SK-N-SH treated with all-trans-retinoic acid at 6 μM for 48 hours (cell line): ENCODE measurements at regions not wholly inside any gene's neighbourhood (a gene's known extent, or its start where the extent isn't known, plus 50 kb on each side); places are given as distances from the start of the nearest gene placed in this dataset.

Experiments used
- ARNTL ChIP-seq: fragments of 450-650 bp; formaldehyde crosslinking; IDR thresholded peaks from 2 replicates; pipeline ENCODE4 v1.5.0; 2020; ENCODE audit warnings: low read depth, mild to moderate bottlenecking, moderate library complexity, borderline replicate concordance
- ISL1 ChIP-seq: fragments of 250-450 bp; sonication (Bioruptor Pico); IDR thresholded peaks from 2 replicates; pipeline ENCODE4 v2.1.2; 2022; ENCODE audit warnings: mild to moderate bottlenecking, moderate library complexity
- OSR1 ChIP-seq: fragments of 250-450 bp; sonication (Bioruptor Pico); IDR thresholded peaks from 2 replicates; pipeline ENCODE4 v1.8.0; 2022; ENCODE audit warnings: moderate library complexity, mild to moderate bottlenecking, inconsistent platforms
- PPARA ChIP-seq: fragments of 250-450 bp; sonication (Bioruptor Pico); IDR thresholded peaks from 2 replicates; pipeline ENCODE4 v1.5.0; 2020; ENCODE audit warnings: mild to moderate bottlenecking, borderline replicate concordance
- RARB ChIP-seq: fragments of 250-450 bp; sonication (Bioruptor Pico); IDR thresholded peaks from 2 replicates; pipeline ENCODE4 v1.8.0; 2021; ENCODE audit warnings: mild to moderate bottlenecking, moderate library complexity
- SNAI2 ChIP-seq: fragments of 250-450 bp; sonication (Bioruptor Pico); IDR thresholded peaks from 2 replicates; pipeline ENCODE4 v1.5.0; 2020; ENCODE audit warnings: mild to moderate bottlenecking, moderate library complexity
- ZFP3 ChIP-seq: fragments of 250-450 bp; sonication (Bioruptor Pico); IDR thresholded peaks from 2 replicates; pipeline ENCODE4 v1.5.0; 2020; ENCODE audit warnings: mild to moderate bottlenecking, moderate library complexity
- ZFP30 ChIP-seq: fragments of 450-650 bp; formaldehyde crosslinking; IDR thresholded peaks from 2 replicates; pipeline ENCODE4 v1.5.0; 2022; ENCODE audit warnings: mild to moderate bottlenecking, moderate library complexity
- ZNF8 ChIP-seq: fragments of 450-650 bp; formaldehyde crosslinking; IDR thresholded peaks from 2 replicates; pipeline ENCODE4 v1.5.0; 2020; ENCODE audit warnings: mild to moderate bottlenecking, moderate library complexity
- TF ChIP-seq, protein P1 (sequence below): fragments of 250-450 bp; sonication (Bioruptor Pico); IDR thresholded peaks from 2 replicates; pipeline ENCODE4 v1.5.1; 2020; ENCODE audit warnings: low read depth, mild to moderate bottlenecking, moderate library complexity
- TF ChIP-seq, protein P2 (sequence below): fragments of 250-450 bp; sonication (Bioruptor Pico); IDR thresholded peaks from 2 replicates; pipeline ENCODE4 v1.8.0; 2020; ENCODE audit warnings: mild to moderate bottlenecking, moderate library complexity, borderline replicate concordance

- no peak for TF ChIP-seq ZFP30 (CRISPR knock-in tag)
- TF ChIP-seq RARB = no peak
- no peak for TF ChIP-seq ISL1 (CRISPR knock-in tag)
- TF ChIP-seq SNAI2 (CRISPR knock-in tag) = no peak
- TF ChIP-seq, protein P1, sequence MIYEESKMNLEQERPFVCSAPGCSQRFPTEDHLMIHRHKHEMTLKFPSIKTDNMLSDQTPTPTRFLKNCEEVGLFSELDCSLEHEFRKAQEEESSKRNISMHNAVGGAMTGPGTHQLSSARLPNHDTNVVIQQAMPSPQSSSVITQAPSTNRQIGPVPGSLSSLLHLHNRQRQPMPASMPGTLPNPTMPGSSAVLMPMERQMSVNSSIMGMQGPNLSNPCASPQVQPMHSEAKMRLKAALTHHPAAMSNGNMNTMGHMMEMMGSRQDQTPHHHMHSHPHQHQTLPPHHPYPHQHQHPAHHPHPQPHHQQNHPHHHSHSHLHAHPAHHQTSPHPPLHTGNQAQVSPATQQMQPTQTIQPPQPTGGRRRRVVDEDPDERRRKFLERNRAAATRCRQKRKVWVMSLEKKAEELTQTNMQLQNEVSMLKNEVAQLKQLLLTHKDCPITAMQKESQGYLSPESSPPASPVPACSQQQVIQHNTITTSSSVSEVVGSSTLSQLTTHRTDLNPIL (CRISPR knock-in tag) = no peak
- TF ChIP-seq PPARA = no peak
- no peak for TF ChIP-seq ARNTL
- TF ChIP-seq ZNF8 (CRISPR knock-in tag) = no peak
- no peak for TF ChIP-seq ZFP3 (CRISPR knock-in tag)
- TF ChIP-seq, protein P2, sequence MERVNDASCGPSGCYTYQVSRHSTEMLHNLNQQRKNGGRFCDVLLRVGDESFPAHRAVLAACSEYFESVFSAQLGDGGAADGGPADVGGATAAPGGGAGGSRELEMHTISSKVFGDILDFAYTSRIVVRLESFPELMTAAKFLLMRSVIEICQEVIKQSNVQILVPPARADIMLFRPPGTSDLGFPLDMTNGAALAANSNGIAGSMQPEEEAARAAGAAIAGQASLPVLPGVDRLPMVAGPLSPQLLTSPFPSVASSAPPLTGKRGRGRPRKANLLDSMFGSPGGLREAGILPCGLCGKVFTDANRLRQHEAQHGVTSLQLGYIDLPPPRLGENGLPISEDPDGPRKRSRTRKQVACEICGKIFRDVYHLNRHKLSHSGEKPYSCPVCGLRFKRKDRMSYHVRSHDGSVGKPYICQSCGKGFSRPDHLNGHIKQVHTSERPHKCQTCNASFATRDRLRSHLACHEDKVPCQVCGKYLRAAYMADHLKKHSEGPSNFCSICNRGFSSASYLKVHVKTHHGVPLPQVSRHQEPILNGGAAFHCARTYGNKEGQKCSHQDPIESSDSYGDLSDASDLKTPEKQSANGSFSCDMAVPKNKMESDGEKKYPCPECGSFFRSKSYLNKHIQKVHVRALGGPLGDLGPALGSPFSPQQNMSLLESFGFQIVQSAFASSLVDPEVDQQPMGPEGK (CRISPR knock-in tag) = no peak
- TF ChIP-seq OSR1 (CRISPR knock-in tag) = no peak
These were observed 174.1 kb upstream of the PRICKLE1 start for GRCh38 chr12:42763682-42764081.
